ENCODE measurements at regions not wholly inside any gene's neighbourhood (a gene's known extent, or its start where the extent isn't known, plus 50 kb on each side); places are given as distances from the start of the nearest gene placed in this dataset.

- TF ChIP-seq JUNB (IDR thresholded peaks at IDR 0.05; ENCODE audit: unreplicated experiment) (no peak), EZH2 (IDR thresholded peaks at IDR 0.05; ENCODE audit: low read depth, unreplicated experiment) (no peak), POLR2AphosphoS5 (IDR thresholded peaks at IDR 0.05; ENCODE audit: low read depth) (no peak), CREB1 (CRISPR knock-in tag; IDR thresholded peaks at IDR 0.05; ENCODE audit: low read depth) (no peak), REST (IDR thresholded peaks at IDR 0.05; ENCODE audit: unreplicated experiment) (no peak), EZH2phosphoT487 (IDR thresholded peaks at IDR 0.05; ENCODE audit: unreplicated experiment) (no peak), ZNF114 (CRISPR knock-in tag; IDR thresholded peaks at IDR 0.05) (no peak), ETS1 (IDR thresholded peaks at IDR 0.05) (no peak), ZNF331 (CRISPR knock-in tag; IDR thresholded peaks at IDR 0.05; ENCODE audit: low read depth) (no peak), NANOG (IDR thresholded peaks at IDR 0.05; ENCODE audit: borderline replicate concordance) (no peak), STAT1 (IDR thresholded peaks at IDR 0.05; ENCODE audit: unreplicated experiment) (no peak)
- TF ChIP-seq, protein P1, sequence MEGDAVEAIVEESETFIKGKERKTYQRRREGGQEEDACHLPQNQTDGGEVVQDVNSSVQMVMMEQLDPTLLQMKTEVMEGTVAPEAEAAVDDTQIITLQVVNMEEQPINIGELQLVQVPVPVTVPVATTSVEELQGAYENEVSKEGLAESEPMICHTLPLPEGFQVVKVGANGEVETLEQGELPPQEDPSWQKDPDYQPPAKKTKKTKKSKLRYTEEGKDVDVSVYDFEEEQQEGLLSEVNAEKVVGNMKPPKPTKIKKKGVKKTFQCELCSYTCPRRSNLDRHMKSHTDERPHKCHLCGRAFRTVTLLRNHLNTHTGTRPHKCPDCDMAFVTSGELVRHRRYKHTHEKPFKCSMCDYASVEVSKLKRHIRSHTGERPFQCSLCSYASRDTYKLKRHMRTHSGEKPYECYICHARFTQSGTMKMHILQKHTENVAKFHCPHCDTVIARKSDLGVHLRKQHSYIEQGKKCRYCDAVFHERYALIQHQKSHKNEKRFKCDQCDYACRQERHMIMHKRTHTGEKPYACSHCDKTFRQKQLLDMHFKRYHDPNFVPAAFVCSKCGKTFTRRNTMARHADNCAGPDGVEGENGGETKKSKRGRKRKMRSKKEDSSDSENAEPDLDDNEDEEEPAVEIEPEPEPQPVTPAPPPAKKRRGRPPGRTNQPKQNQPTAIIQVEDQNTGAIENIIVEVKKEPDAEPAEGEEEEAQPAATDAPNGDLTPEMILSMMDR (conservative IDR thresholded peaks at IDR 0.05; ENCODE audit: low read depth in 2 of 2): no peak
- TF ChIP-seq, protein P2, sequence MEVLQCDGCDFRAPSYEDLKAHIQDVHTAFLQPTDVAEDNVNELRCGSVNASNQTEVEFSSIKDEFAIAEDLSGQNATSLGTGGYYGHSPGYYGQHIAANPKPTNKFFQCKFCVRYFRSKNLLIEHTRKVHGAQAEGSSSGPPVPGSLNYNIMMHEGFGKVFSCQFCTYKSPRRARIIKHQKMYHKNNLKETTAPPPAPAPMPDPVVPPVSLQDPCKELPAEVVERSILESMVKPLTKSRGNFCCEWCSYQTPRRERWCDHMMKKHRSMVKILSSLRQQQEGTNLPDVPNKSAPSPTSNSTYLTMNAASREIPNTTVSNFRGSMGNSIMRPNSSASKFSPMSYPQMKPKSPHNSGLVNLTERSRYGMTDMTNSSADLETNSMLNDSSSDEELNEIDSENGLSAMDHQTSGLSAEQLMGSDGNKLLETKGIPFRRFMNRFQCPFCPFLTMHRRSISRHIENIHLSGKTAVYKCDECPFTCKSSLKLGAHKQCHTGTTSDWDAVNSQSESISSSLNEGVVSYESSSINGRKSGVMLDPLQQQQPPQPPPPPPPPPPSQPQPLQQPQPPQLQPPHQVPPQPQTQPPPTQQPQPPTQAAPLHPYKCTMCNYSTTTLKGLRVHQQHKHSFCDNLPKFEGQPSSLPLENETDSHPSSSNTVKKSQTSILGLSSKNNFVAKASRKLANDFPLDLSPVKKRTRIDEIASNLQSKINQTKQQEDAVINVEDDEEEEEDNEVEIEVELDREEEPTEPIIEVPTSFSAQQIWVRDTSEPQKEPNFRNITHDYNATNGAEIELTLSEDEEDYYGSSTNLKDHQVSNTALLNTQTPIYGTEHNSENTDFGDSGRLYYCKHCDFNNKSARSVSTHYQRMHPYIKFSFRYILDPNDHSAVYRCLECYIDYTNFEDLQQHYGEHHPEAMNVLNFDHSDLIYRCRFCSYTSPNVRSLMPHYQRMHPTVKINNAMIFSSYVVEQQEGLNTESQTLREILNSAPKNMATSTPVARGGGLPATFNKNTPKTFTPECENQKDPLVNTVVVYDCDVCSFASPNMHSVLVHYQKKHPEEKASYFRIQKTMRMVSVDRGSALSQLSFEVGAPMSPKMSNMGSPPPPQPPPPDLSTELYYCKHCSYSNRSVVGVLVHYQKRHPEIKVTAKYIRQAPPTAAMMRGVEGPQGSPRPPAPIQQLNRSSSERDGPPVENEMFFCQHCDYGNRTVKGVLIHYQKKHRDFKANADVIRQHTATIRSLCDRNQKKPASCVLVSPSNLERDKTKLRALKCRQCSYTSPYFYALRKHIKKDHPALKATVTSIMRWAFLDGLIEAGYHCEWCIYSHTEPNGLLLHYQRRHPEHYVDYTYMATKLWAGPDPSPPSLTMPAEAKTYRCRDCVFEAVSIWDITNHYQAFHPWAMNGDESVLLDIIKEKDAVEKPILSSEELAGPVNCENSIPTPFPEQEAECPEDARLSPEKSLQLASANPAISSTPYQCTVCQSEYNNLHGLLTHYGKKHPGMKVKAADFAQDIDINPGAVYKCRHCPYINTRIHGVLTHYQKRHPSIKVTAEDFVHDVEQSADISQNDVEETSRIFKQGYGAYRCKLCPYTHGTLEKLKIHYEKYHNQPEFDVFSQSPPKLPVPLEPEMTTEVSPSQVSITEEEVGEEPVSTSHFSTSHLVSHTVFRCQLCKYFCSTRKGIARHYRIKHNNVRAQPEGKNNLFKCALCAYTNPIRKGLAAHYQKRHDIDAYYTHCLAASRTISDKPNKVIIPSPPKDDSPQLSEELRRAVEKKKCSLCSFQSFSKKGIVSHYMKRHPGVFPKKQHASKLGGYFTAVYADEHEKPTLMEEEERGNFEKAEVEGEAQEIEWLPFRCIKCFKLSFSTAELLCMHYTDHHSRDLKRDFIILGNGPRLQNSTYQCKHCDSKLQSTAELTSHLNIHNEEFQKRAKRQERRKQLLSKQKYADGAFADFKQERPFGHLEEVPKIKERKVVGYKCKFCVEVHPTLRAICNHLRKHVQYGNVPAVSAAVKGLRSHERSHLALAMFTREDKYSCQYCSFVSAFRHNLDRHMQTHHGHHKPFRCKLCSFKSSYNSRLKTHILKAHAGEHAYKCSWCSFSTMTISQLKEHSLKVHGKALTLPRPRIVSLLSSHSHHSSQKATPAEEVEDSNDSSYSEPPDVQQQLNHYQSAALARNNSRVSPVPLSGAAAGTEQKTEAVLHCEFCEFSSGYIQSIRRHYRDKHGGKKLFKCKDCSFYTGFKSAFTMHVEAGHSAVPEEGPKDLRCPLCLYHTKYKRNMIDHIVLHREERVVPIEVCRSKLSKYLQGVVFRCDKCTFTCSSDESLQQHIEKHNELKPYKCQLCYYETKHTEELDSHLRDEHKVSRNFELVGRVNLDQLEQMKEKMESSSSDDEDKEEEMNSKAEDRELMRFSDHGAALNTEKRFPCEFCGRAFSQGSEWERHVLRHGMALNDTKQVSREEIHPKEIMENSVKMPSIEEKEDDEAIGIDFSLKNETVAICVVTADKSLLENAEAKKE (CRISPR knock-in tag; IDR thresholded peaks at IDR 0.05): no peak
Observed at GRCh38 chr6:114713690-114714089, 370.9 kb upstream of the HS3ST5 start.

Measured in GM23338 (cell line).